GM12878 (cell line): ENCODE measurements at regions not wholly inside any gene's neighbourhood (a gene's known extent, or its start where the extent isn't known, plus 50 kb on each side); places are given as distances from the start of the nearest gene placed in this dataset.

ENCODE experiments used
- ATAC-seq: fragments of 200-7000 bp; cut with Tn5 transposase; 3 replicates; pipeline ENCODE4 v1.9.1; 2020; ENCODE audit warnings: mild to moderate bottlenecking, moderate library complexity
- BruUV-seq: library from RNA; stranded (reverse); fragments of 400-500 nt; replicated peaks from 2 replicates; lab custom pipeline; 2021; lab: Mats Ljungman, UMichigan
- CTCF ChIA-PET: fragments of 300-600 bp; sonication (Branson Sonifier 250); formaldehyde crosslinking; extraction: SDS; loops from one replicate; lab custom pipeline; 2021; ENCODE audit warnings: inconsistent platforms; lab: Yijun Ruan, JAX
- POLR2A ChIA-PET: fragments of 350-600 bp; formaldehyde crosslinking; extraction: SDS; loops from one replicate; lab custom pipeline; 2021; ENCODE audit warnings: inconsistent platforms; lab: Charles Lee
- RAD21 ChIA-PET: fragments of 300-600 bp; sonication (Branson Sonifier 250); formaldehyde crosslinking; loops from one replicate; lab custom pipeline; 2023; ENCODE audit warnings: antibody characterized with exemption; ENCODE audit not compliant: unreplicated experiment; lab: Charles Lee
- SMC1A ChIA-PET: fragments of 300-600 bp; sonication (Branson Sonifier 250); formaldehyde crosslinking; loops from one replicate; lab custom pipeline; 2023; ENCODE audit not compliant: unreplicated experiment, uncharacterized antibody; lab: Charles Lee
- DNase-seq: peaks from one replicate; pipeline ENCODE4 v3.0.0-alpha.2; 2011; ENCODE audit warnings: low read depth, low spot score
- FAIRE-seq: peaks from 3 replicates; lab custom pipeline; 2011; peaks lifted over from hg19 to GRCh38; lab: Jason Lieb, UNC
- H2AFZ ChIP-seq: 2 replicates; pipeline ENCODE4 v1.6.0; 2011; ENCODE audit warnings: low read depth, low read length, control low read depth; ENCODE audit not compliant: control insufficient read depth
- H3K27ac ChIP-seq: 2 replicates; pipeline ENCODE4 v1.5.1; 2011; ENCODE audit warnings: control low read depth; ENCODE audit not compliant: control insufficient read depth, insufficient read depth
- H3K27me3 ChIP-seq, 2 experiments: replicated peaks in 1 of 2; 2 replicates each; pipeline versions ENCODE4 v1.6.0 to v1.6.1; 2011; ENCODE audit warnings: low read length in 1 of 2; ENCODE audit not compliant: control insufficient read depth in 2 of 2, insufficient read depth in 2 of 2
- H3K36me3 ChIP-seq, 2 experiments: 2 replicates each; pipeline ENCODE4 v1.5.1; 2011; ENCODE audit warnings: low read length in 1 of 2; ENCODE audit not compliant: control insufficient read depth in 2 of 2, insufficient read depth in 2 of 2
- H3K4me1 ChIP-seq: 2 replicates; pipeline ENCODE4 v1.6.1; 2011; ENCODE audit warnings: mild to moderate bottlenecking, low read length, moderate library complexity, mixed read lengths; ENCODE audit not compliant: control insufficient read depth, insufficient read depth
- H3K4me2 ChIP-seq: 2 replicates; pipeline ENCODE4 v1.6.0; 2011; ENCODE audit warnings: control low read depth; ENCODE audit not compliant: control insufficient read depth, insufficient read depth
- H3K4me3 ChIP-seq: fragments of 200-600 bp; sonication (generic); 2 replicates; pipeline ENCODE4 v1.5.1; 2016
- H3K79me2 ChIP-seq: 2 replicates; pipeline ENCODE4 v1.6.0; 2011; ENCODE audit warnings: low read length; ENCODE audit not compliant: control insufficient read depth, insufficient read depth
- H3K9ac ChIP-seq: 2 replicates; pipeline ENCODE4 v1.8.0; 2011; ENCODE audit warnings: low read length, control low read depth, mixed read lengths; ENCODE audit not compliant: control insufficient read depth, insufficient read depth
- H3K9me3 ChIP-seq: replicated peaks from 3 replicates; pipeline ENCODE4 v1.5.1; 2011; ENCODE audit warnings: mild to moderate bottlenecking, low read length; ENCODE audit not compliant: control insufficient read depth, insufficient read depth
- H4K20me1 ChIP-seq: 2 replicates; pipeline ENCODE4 v1.6.0; 2011; ENCODE audit not compliant: control insufficient read depth, insufficient read depth
- BACH1 ChIP-seq: fragments of 450-650 bp; IDR thresholded peaks from 2 replicates; pipeline ENCODE4 v1.6.1; 2017; ENCODE audit warnings: mild to moderate bottlenecking, borderline replicate concordance
- BCL11A ChIP-seq: IDR thresholded peaks from 2 replicates; pipeline ENCODE4 v1.6.1; 2011; ENCODE audit warnings: low read depth, low read length
- BRCA1 ChIP-seq: IDR thresholded peaks from 2 replicates; pipeline ENCODE4 v1.6.1; 2011; ENCODE audit warnings: low read depth, low read length, improper control_type of control experiment
- CHD2 ChIP-seq: IDR thresholded peaks from 2 replicates; pipeline ENCODE4 v1.6.1; 2011; ENCODE audit warnings: low read depth, low read length, improper control_type of control experiment, borderline replicate concordance
- EED ChIP-seq: sonication (generic); IDR thresholded peaks from 2 replicates; pipeline ENCODE4 v1.6.1; 2016; ENCODE audit warnings: antibody characterized with exemption, low read depth
- ETV6 ChIP-seq, 2 experiments: fragments of 450-650 bp in 1 of 2; IDR thresholded peaks in 1 of 2; conservative IDR thresholded peaks in 1 of 2; 2 replicates each; pipeline ENCODE4 v1.6.1; 2014; ENCODE audit warnings: antibody characterized with exemption in 1 of 2, borderline replicate concordance in 1 of 2, low read depth in 1 of 2, mild to moderate bottlenecking in 1 of 2, moderate library complexity in 1 of 2
- HDGF ChIP-seq: fragments of 450-650 bp; IDR thresholded peaks from 2 replicates; pipeline ENCODE4 v1.6.1; 2016; ENCODE audit warnings: antibody characterized with exemption
- JUNB ChIP-seq: IDR thresholded peaks from 2 replicates; pipeline ENCODE4 v1.6.1; 2016; ENCODE audit warnings: antibody characterized with exemption, mild to moderate bottlenecking
- KLF5 ChIP-seq: fragments of 450-650 bp; IDR thresholded peaks from 2 replicates; pipeline ENCODE4 v1.6.1; 2014; ENCODE audit warnings: mild to moderate bottlenecking; ENCODE audit not compliant: partially characterized antibody
- MEF2B ChIP-seq: fragments of 450-650 bp; IDR thresholded peaks from 2 replicates; pipeline ENCODE4 v1.6.1; 2018; ENCODE audit warnings: mild to moderate bottlenecking, moderate library complexity; ENCODE audit not compliant: partially characterized antibody, poor library complexity, severe bottlenecking
- MYC ChIP-seq: IDR thresholded peaks from 2 replicates; pipeline ENCODE4 v1.6.1; 2011; ENCODE audit warnings: mild to moderate bottlenecking, low read length, moderate library complexity, inconsistent platforms; ENCODE audit not compliant: insufficient read depth, insufficient replicate concordance, insufficient read length, severe bottlenecking
- SMAD1 ChIP-seq: fragments of 450-650 bp; IDR thresholded peaks from 2 replicates; pipeline ENCODE4 v1.6.1; 2018; ENCODE audit warnings: mild to moderate bottlenecking, low read depth; ENCODE audit not compliant: partially characterized antibody
- SREBF1 ChIP-seq: IDR thresholded peaks from 2 replicates; pipeline ENCODE4 v1.6.1; 2012; ENCODE audit warnings: mild to moderate bottlenecking, low read length
- TCF7 ChIP-seq: IDR thresholded peaks from 2 replicates; pipeline ENCODE4 v1.6.1; 2014; ENCODE audit warnings: antibody characterized with exemption, borderline replicate concordance
- ZNF24 ChIP-seq: fragments of 450-650 bp; IDR thresholded peaks from 2 replicates; pipeline ENCODE4 v1.6.1; 2017; ENCODE audit warnings: antibody characterized with exemption, mild to moderate bottlenecking
- WGBS: methylation state at CpG from one replicate; pipeline ENCODE4 v1.1.6; 2016; ENCODE audit warnings: low lambda C conversion rate; ENCODE audit not compliant: insufficient replicate concordance, insufficient coverage; ENCODE audit errors: missing lambda C conversion rate; 5-methylcytosine and 5-hydroxymethylcytosine counted together
- in situ Hi-C: fragments of 300-500 bp; cut with MboI; formaldehyde crosslinking; loops from 9 replicates; pipeline ENCODE4 v1.14.3; 2018; ENCODE audit warnings: mixed read lengths
- intact Hi-C: fragments of 100-400 bp; cut with micrococcal nuclease; formaldehyde crosslinking; loops from one replicate; pipeline ENCODE4 v1.14.2; 2022; ENCODE audit not compliant: unreplicated experiment
- TF ChIP-seq, protein P1 (sequence below): fragments of 450-650 bp; IDR thresholded peaks from 2 replicates; pipeline ENCODE4 v1.6.1; 2018; ENCODE audit warnings: borderline replicate concordance, mild to moderate bottlenecking; ENCODE audit not compliant: partially characterized antibody

DNA sequence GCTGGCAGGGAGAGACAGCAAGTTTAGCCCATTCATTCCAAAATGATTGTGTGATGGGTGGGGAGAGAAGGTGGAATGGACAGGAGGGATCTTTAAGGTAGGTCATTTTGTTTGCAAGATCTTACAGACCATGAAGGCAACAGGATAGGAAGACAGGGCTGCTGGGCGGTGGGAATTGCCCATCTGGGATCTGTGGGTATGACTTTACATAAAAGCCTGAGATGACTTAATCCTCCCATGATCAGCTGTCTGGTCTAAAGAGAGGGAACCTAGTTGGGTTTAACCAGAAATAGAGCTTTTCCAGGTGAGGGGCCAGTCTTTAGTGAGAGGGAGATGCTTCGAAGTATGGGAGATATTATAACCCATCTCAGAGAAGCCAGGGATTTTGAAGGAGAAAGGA is 153.7 kb downstream of the KLF6 start:
- no peak overlapping the region for H3K27ac ChIP-seq
- TF ChIP-seq JUNB (no peak), EED (no peak), BCL11A (no peak), ZNF24 (no peak), SMAD1 (no peak), SREBF1 (no peak), MYC (no peak)
- TF ChIP-seq, all 136 proteins: peak for 0
- Histone ChIP-seq H3K36me3 (no peaks in the 10 kb centered on the region), H3K4me1 (peaks cover 8% of the 10 kb centered on the region), H3K9me3 (no peaks in the 10 kb centered on the region), H3K4me3 (no peak overlapping the region), H3K79me2 (no peaks in the 10 kb centered on the region), H3K4me2 (no peak overlapping the region), H2AFZ (no peak overlapping the region), H3K9ac (no peak overlapping the region), H3K27me3 (no peaks in the 10 kb centered on the region), H4K20me1 (no peaks in the 10 kb centered on the region)
- POLR2A ChIA-PET: no interaction called here
- in situ Hi-C loops: no loop called here
- 33% methylated on average over 2 of the region's 2 CpGs for WGBS
- BruUV-seq: no TSS peak
- RAD21 ChIA-PET: no interaction called here
- CTCF ChIA-PET: no interaction called here
- DNase-seq: no peak
- ATAC-seq: no peak
- SMC1A ChIA-PET: interaction anchor here (1.3 kb wide), 1 partner anchor 21 kb away, joined by 3 read pairs; no protein-coding TSS in a partner anchor
- intact Hi-C loops: no loop called here
- FAIRE-seq: no peak

DNA sequence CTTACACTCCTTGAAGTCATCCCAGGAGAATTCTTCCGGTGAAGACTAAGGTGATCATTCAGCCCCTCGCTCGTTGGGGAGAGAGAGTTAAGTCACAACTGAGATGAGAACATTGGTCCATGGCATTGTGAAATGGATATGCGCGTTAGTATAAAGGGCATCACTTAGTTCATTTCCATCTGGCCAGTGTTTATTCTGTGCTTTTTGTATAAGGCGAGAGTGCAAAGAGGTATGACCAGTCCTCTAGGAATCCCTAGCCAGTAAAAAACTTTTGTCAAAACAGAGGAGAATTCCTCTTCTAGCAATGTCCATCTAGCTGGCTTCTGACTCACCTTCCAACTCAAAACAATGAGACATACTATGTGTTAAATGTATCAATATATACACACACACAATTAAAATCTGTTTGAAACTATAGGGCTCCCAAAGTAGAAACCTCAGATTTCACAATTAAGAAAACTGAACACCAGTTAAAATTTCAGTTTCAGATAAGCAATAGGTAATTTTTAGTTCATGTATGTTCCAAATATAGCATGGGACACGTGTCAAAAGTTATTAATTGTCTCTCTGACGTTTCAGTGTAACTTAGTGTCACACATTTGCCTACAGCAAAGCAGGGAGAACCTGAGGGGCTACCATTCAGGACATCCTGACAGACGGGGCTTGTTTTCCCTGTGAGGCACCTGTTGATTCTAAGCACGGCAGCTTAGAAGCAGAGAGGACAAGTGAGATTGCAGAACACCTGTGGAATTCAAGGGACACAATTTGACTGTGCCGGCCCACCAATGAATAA is 158.9 kb downstream of the KLF6 start:
- WGBS: 50% methylated on average over 11 of the region's 11 CpGs
- FAIRE-seq (peak; percentile 7), ATAC-seq (peak; percentile 80), DNase-seq (peak; percentile 57)
- ChIA-PET SMC1A (no interaction called here), CTCF (no interaction called here), RAD21 (interaction anchor here (3.4 kb wide), 1 partner anchor 156 kb away, joined by 13 read pairs; no protein-coding TSS in a partner anchor), POLR2A (no interaction called here)
- Histone ChIP-seq H3K4me3 (no peak overlapping the region), H3K36me3 (no peaks in the 10 kb centered on the region), H3K27me3 (no peaks in the 10 kb centered on the region), H3K4me2 (peak overlapping the region; percentile 34), H3K9ac (no peak overlapping the region), H3K27ac (peak overlapping the region; percentile 56), H3K9me3 (peaks cover 2% of the 10 kb centered on the region; the same call in 2 of the 3 replicates), H3K79me2 (no peaks in the 10 kb centered on the region), H3K4me1 (peaks cover 34% of the 10 kb centered on the region), H2AFZ (peak overlapping the region; percentile 16), H4K20me1 (no peaks in the 10 kb centered on the region)
- BruUV-seq: no TSS peak
- in situ Hi-C loops: no loop called here
- intact Hi-C loops: no loop called here
- TF ChIP-seq SMAD1 (no peak), BACH1 (no peak), TCF7 (no peak), ETV6 (conservative IDR thresholded peaks at IDR 0.05 in 1 of 2, IDR thresholded peaks at IDR 0.05 in 1 of 2; ENCODE audit: borderline replicate concordance in 1 of 2, low read depth in 1 of 2) (no peak), HDGF (no peak), BRCA1 (no peak), CHD2 (0 out of 2 replicates have a peak, but pooled peaks have one; percentile 27), KLF5 (no peak), MEF2B (peak; percentile 96)
- TF ChIP-seq, protein P1, sequence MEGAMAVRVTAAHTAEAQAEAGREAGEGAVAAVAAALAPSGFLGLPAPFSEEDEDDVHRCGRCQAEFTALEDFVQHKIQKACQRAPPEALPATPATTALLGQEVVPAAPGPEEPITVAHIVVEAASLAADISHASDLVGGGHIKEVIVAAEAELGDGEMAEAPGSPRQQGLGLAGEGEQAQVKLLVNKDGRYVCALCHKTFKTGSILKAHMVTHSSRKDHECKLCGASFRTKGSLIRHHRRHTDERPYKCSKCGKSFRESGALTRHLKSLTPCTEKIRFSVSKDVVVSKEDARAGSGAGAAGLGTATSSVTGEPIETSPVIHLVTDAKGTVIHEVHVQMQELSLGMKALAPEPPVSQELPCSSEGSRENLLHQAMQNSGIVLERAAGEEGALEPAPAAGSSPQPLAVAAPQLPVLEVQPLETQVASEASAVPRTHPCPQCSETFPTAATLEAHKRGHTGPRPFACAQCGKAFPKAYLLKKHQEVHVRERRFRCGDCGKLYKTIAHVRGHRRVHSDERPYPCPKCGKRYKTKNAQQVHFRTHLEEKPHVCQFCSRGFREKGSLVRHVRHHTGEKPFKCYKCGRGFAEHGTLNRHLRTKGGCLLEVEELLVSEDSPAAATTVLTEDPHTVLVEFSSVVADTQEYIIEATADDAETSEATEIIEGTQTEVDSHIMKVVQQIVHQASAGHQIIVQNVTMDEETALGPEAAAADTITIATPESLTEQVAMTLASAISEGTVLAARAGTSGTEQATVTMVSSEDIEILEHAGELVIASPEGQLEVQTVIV: no peak
